ENCODE measurements at regions not wholly inside any gene's neighbourhood (a gene's known extent, or its start where the extent isn't known, plus 50 kb on each side); places are given as distances from the start of the nearest gene placed in this dataset.
A peak's percentile ranks its signal among the peaks of the same experiment; 100 is the strongest.

DNA sequence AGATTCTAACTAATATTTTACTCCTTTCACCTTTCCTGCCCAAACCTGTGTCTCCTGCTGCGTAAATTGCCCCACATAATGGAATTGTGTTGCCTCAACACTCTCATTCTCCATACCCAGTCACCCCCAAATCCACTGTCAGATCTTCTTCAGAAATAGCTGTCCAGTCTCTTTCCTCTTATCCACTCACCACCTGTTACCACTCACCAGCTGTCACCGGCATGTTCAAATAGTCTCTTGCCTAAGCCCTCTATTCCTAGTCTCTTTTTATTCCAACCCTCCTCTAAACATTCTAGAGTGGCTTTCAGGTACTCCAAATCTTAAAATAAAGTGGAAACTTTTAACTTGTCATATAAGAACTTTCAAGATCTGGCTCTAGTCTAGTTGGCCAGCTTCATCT lies 262.0 kb upstream of the FBXL7 start:
- Histone ChIP-seq H3K27ac (no peak overlapping the region), H3K27me3 (no peaks in the 10 kb centered on the region), H3K36me3 (no peaks in the 10 kb centered on the region), H3K4me3 (no peak overlapping the region), H3K9me3 (peaks cover 0 to 9% (median 0%) of the 10 kb centered on the region in 4 donors), H3K4me1 (peaks cover 0 to 4% (median 0%) of the 10 kb centered on the region in 4 donors)
- DNase-seq (no peak), ATAC-seq (ENCODE audit: low FRiP score in 2 of 2) (no peak)
- 84 to 95% methylated on average over 2 of the region's 2 CpGs for WGBS, 2 donors
- TF ChIP-seq EP300 (IDR thresholded peaks at IDR 0.05) (no peak), POLR2A (IDR thresholded peaks at IDR 0.05) (no peak), CTCF (IDR thresholded peaks at IDR 0.05) (no peak), POLR2AphosphoS5 (IDR thresholded peaks at IDR 0.05) (no peak)

DNA sequence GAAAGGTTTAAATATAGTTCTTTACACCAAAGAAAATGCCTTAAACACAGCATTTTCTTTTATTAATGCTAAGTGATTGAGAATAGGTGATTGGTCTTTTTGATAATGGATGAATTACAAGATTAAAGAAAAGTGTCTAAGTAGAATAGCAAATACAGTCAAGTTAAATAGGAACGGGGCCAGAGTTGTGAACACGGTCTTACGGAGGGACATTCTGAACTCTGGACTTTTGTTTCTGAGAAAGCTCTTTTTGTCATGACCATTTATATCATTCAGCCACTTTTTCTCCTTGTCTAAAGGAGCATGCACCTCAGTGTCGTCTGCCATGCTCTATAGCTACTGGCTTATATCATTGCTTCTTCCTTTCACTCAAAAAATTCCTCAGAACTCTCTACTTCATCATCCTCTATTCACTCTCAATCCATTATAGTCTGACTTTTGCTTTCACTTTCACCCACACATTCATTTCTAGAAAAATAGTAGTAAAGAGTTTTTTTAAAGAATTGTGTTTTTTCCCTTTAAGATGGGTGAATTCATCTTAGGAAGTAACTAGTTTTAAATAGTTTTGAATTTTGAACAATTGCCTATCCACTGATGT lies 263.0 kb upstream of the FBXL7 start:
- 84 to 85% methylated on average over 4 of the region's 4 CpGs for WGBS, 2 donors
- TF ChIP-seq POLR2AphosphoS5 (IDR thresholded peaks at IDR 0.05): no peak
- no peak for TF ChIP-seq CTCF (IDR thresholded peaks at IDR 0.05)
- no peak for TF ChIP-seq POLR2A (IDR thresholded peaks at IDR 0.05)
- TF ChIP-seq EP300 (IDR thresholded peaks at IDR 0.05): no peak
- Histone ChIP-seq H3K9me3 (peaks cover 0 to 9% (median 0%) of the 10 kb centered on the region in 4 donors), H3K4me3 (peak overlapping the region in 1 of 4 donors; percentile 4), H3K4me1 (peaks cover 0 to 4% (median 0%) of the 10 kb centered on the region in 4 donors), H3K36me3 (no peaks in the 10 kb centered on the region), H3K27ac (no peak overlapping the region), H3K27me3 (no peaks in the 10 kb centered on the region)
- DNase-seq (no peak), ATAC-seq (ENCODE audit: low FRiP score in 2 of 2) (no peak)

DNA sequence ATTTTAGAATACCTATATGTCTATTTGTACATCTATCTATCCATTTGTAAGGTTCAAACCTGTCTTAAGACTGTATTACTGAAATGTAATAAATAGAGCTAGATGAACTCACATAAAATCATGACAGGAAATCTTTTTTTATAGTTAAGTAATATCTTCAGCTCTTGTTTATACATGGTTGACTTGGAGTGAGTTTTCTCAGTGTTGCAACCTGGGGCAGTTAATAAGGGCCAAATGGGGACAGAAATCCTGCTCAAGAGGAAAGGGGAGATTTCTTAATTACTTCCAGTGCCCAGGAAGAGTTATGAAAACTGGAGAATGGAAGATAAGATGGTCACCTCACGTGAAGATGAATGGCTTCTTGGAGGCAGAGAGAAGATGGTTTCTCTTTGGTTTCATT lies 265.1 kb upstream of the FBXL7 start:
- TF ChIP-seq POLR2A (IDR thresholded peaks at IDR 0.05) (no peak), EP300 (IDR thresholded peaks at IDR 0.05) (no peak), CTCF (IDR thresholded peaks at IDR 0.05) (no peak)

GRCh38 chr5:15234366-15234765 lies 265.6 kb upstream of the FBXL7 start:
- Histone ChIP-seq H3K27me3 (no peaks in the 10 kb centered on the region), H3K27ac (peak overlapping the region in 3 of 4 donors; percentile 4 to 53 (median 7)), H3K36me3 (no peaks in the 10 kb centered on the region), H3K4me3 (no peak overlapping the region), H3K9me3 (no peaks in the 10 kb centered on the region), H3K4me1 (peaks cover 0 to 4% (median 0%) of the 10 kb centered on the region in 4 donors)
- 53 to 56% methylated on average over 2 of the region's 2 CpGs for WGBS, 2 donors
- no peak for ATAC-seq (ENCODE audit: low FRiP score in 2 of 2)
- DNase-seq: no peak
- TF ChIP-seq POLR2A (IDR thresholded peaks at IDR 0.05) (no peak), EP300 (IDR thresholded peaks at IDR 0.05) (no peak), CTCF (IDR thresholded peaks at IDR 0.05) (no peak), POLR2AphosphoS5 (IDR thresholded peaks at IDR 0.05) (no peak)

More for the DNA sequence above, 265.1 kb upstream of the FBXL7 start:
- Histone ChIP-seq H3K4me1 (peaks cover 0 to 4% (median 0%) of the 10 kb centered on the region in 4 donors), H3K27me3 (no peaks in the 10 kb centered on the region), H3K4me3 (no peak overlapping the region), H3K9me3 (peaks cover 0 to under 1% (median 0%) of the 10 kb centered on the region in 4 donors), H3K27ac (peak overlapping the region in 1 of 4 donors; percentile 53), H3K36me3 (no peaks in the 10 kb centered on the region)
- ATAC-seq (ENCODE audit: low FRiP score in 2 of 2) (no peak), DNase-seq (no peak)
- WGBS, 2 donors: 39 to 62% methylated on average over 1 of the region's 1 CpG

DNA sequence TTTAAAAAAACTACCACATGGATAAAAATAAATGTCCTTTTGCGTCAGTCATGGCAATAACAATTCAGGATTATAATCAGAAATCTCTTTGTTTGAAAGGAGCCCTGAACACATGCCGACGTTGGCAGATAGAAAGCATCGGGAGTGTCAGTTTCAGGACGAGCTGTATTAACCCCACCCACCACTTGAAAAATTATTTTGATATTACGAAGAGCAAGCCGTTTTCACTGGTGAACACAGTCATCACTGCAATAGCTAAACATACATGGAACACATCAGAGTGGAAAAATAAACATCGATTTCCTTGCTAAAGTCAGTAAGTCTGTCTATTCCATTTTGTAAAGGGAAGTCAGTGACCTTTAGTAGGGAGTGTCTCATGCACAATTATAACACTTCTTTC lies 266.4 kb upstream of the FBXL7 start:
- TF ChIP-seq CTCF (IDR thresholded peaks at IDR 0.05) (no peak), POLR2AphosphoS5 (IDR thresholded peaks at IDR 0.05) (peak in 1 of 2 donors; percentile 16)
- ATAC-seq (ENCODE audit: low FRiP score in 2 of 2) (no peak), DNase-seq (no peak)
- H3K36me3 ChIP-seq: no peaks in the 10 kb centered on the region
- 53 to 55% methylated on average over 8 of the region's 8 CpGs for WGBS, 2 donors
- no peaks in the 10 kb centered on the region for H3K9me3 ChIP-seq
- peaks cover 0 to 4% (median 0%) of the 10 kb centered on the region in 4 donors for H3K4me1 ChIP-seq
- no peaks in the 10 kb centered on the region for H3K27me3 ChIP-seq
- peak overlapping the region in 1 of 4 donors; percentile 4 for H3K4me3 ChIP-seq
- peak overlapping the region in 2 of 4 donors; percentile 7 to 68 for H3K27ac ChIP-seq

Data from upper lobe of left lung (tissue), 6 donors.